ENCODE measurements at regions not wholly inside any gene's neighbourhood (a gene's known extent, or its start where the extent isn't known, plus 50 kb on each side); places are given as distances from the start of the nearest gene placed in this dataset.

DNA sequence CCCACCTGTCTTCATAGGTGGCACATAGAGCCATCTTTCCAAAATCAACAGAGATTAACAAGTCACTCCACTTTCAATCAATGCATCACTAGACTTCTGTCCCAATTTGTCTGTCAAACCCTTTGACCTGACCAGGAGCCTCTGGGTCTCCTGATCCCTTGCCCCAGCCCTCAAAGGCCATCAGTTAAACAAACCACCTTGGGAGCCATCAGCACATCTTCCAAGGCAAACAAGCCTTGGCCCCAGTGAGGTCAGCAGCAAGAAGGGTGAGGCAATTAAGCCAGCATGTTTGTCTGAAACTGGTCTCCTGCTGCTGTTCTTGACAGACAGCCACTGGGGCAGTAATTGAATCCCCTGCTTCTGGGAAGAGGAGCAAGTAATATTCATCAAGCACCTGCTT is 742.8 kb upstream of the TBX3 start:
- Histone ChIP-seq H4K20me1 (replicated peaks in 1 of 2; ENCODE audit: control insufficient read depth in 1 of 2, insufficient read depth in 2 of 2, low read length in 2 of 2) (no peaks in the 10 kb centered on the region), H3K56ac (replicated peaks; ENCODE audit: insufficient read length, low read depth, low read length) (no peak overlapping the region), H3K14ac (ENCODE audit: insufficient read length) (no peak overlapping the region), H3K27ac (ENCODE audit: low read depth, low read length) (no peak overlapping the region), H4K91ac (replicated peaks; ENCODE audit: insufficient read length, low read length) (no peak overlapping the region), H3K79me2 (ENCODE audit: control insufficient read depth in 1 of 2, insufficient read depth in 2 of 2, low read length in 2 of 2) (no peaks in the 10 kb centered on the region), H3K4me3 (ENCODE audit: extremely low read depth in 1 of 4, insufficient read depth in 2 of 4, low read depth in 3 of 4, low read length in 4 of 4) (no peak overlapping the region), H2BK20ac (ENCODE audit: low read length) (no peak overlapping the region), H2BK12ac (ENCODE audit: low read depth, low read length) (no peak overlapping the region), H2BK5ac (ENCODE audit: low read depth, low read length) (no peak overlapping the region), H4K8ac (ENCODE audit: extremely low read depth, insufficient read depth, low read length) (no peak overlapping the region), H2BK15ac (ENCODE audit: low read length) (no peak overlapping the region), H4K5ac (ENCODE audit: insufficient read length, low read depth, low read length) (no peak overlapping the region), H3K18ac (ENCODE audit: extremely low read depth, low read length) (no peak overlapping the region), H2BK120ac (replicated peaks; ENCODE audit: low read depth, low read length) (no peak overlapping the region), H3K23me2 (ENCODE audit: low read depth, low read length) (no peaks in the 10 kb centered on the region), H2AK5ac (ENCODE audit: low read depth, low read length) (no peak overlapping the region), H3K4me2 (ENCODE audit: insufficient read depth in 1 of 2, low read depth in 2 of 2, low read length in 2 of 2) (no peak overlapping the region), H3K9me3 (ENCODE audit: insufficient read depth in 2 of 2, low read depth in 1 of 2, low read length in 1 of 2) (no peaks in the 10 kb centered on the region), H3K4ac (replicated peaks; ENCODE audit: insufficient read length, low read depth, low read length) (no peak overlapping the region), H3K4me1 (replicated peaks in 1 of 4; ENCODE audit: control insufficient read depth in 3 of 4, insufficient read depth in 4 of 4, low read length in 3 of 4) (peaks cover 0 to 4% (median 0%) of the 10 kb centered on the region in 4 experiments; a peak in 1 of 7 replicates), H3K9ac (replicated peaks in 1 of 4; ENCODE audit: extremely low read depth in 1 of 4, low read depth in 3 of 4, low read length in 3 of 4) (no peak overlapping the region), H3K27me3 (replicated peaks in 1 of 4; ENCODE audit: control insufficient read depth in 3 of 4, extremely low read depth in 1 of 4, insufficient read depth in 3 of 4, low read length in 3 of 4) (0 out of 7 replicates have a peak, but pooled peaks cover 0 to 3% (median 0%) of the 10 kb centered on the region in 4 experiments), H3K23ac (ENCODE audit: insufficient read length) (no peak overlapping the region), H3K36me3 (ENCODE audit: control insufficient read depth in 2 of 4, insufficient read depth in 4 of 4, low read length in 3 of 4) (no peaks in the 10 kb centered on the region), H2AFZ (ENCODE audit: low read length) (no peak overlapping the region), H3K79me1 (ENCODE audit: low read depth, low read length) (no peaks in the 10 kb centered on the region)
- ChIA-PET CTCF (ENCODE audit: partially characterized antibody) (interaction anchor here (0.7 kb wide), 1 partner anchor 16 kb away, joined by 3 read pairs; no protein-coding TSS in a partner anchor), POLR2A (ENCODE audit: partially characterized antibody) (no interaction called here)
- FAIRE-seq (no peak), DNase-seq (ENCODE audit: low read depth in 1 of 2, low spot score in 2 of 2) (no peak)
- TF ChIP-seq CREB1 (IDR thresholded peaks at IDR 0.05) (no peak), HDAC6 (IDR thresholded peaks at IDR 0.05; ENCODE audit: low read depth, low read length) (no peak), RFX5 (IDR thresholded peaks at IDR 0.05; ENCODE audit: borderline replicate concordance, low read depth, low read length) (no peak), RBBP5 (IDR thresholded peaks at IDR 0.05; ENCODE audit: borderline replicate concordance, low read depth, low read length) (no peak), SIN3A (conservative IDR thresholded peaks at IDR 0.05 in 1 of 2, IDR thresholded peaks at IDR 0.05 in 1 of 2; ENCODE audit: low read depth in 1 of 2, low read length in 2 of 2) (no peak), ASH2L (IDR thresholded peaks at IDR 0.05; ENCODE audit: low read length) (no peak), FOSL1 (IDR thresholded peaks at IDR 0.05; ENCODE audit: insufficient read depth, low read depth, low read length) (no peak), BRCA1 (IDR thresholded peaks at IDR 0.05; ENCODE audit: low read depth, low read length) (no peak), GTF2F1 (IDR thresholded peaks at IDR 0.05; ENCODE audit: borderline replicate concordance, low read depth, low read length) (no peak), SP2 (IDR thresholded peaks at IDR 0.05; ENCODE audit: low read length) (no peak), SP1 (IDR thresholded peaks at IDR 0.05; ENCODE audit: low read depth, low read length) (no peak), MAFK (IDR thresholded peaks at IDR 0.05; ENCODE audit: low read depth, low read length) (no peak), CBX8 (IDR thresholded peaks at IDR 0.05; ENCODE audit: borderline replicate concordance, low read depth, low read length) (no peak), RAD21 (IDR thresholded peaks at IDR 0.05 in 1 of 2, conservative IDR thresholded peaks at IDR 0.05 in 1 of 2; ENCODE audit: low read depth in 2 of 2, low read length in 2 of 2) (no peak)
- TF ChIP-seq, protein P1, sequence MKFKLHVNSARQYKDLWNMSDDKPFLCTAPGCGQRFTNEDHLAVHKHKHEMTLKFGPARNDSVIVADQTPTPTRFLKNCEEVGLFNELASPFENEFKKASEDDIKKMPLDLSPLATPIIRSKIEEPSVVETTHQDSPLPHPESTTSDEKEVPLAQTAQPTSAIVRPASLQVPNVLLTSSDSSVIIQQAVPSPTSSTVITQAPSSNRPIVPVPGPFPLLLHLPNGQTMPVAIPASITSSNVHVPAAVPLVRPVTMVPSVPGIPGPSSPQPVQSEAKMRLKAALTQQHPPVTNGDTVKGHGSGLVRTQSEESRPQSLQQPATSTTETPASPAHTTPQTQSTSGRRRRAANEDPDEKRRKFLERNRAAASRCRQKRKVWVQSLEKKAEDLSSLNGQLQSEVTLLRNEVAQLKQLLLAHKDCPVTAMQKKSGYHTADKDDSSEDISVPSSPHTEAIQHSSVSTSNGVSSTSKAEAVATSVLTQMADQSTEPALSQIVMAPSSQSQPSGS (IDR thresholded peaks at IDR 0.05; ENCODE audit: low read length) = no peak

Data from H1 (cell line).